ENCODE measurements at regions not wholly inside any gene's neighbourhood (a gene's known extent, or its start where the extent isn't known, plus 50 kb on each side); places are given as distances from the start of the nearest gene placed in this dataset.

DNA sequence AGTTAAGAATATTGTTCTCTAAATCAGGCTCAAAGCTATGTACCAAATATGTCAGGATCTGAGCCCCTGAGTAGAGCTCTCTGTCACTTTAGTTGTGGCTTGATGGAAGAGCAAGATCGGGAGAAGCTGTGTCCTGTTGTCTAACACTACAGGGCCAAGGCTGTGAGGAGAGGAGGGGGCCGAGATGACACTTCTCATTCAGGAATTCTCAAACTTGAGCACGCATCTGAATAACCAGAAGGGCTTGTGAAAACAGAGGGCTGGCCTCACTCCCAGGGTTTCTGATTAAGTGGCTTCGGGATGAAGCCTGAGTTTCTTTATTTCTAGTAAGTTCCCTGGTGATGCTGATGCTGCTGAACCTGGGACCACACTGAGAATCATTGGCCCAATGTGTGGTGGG is 209.2 kb upstream of the DAB1 start:
- Histone ChIP-seq H3K4me2 (ENCODE audit: control insufficient read depth, insufficient read depth) (no peak overlapping the region), H3K36me3 (ENCODE audit: control insufficient read depth in 2 of 2, insufficient read depth in 2 of 2, low read length in 1 of 2) (no peaks in the 10 kb centered on the region), H3K79me2 (ENCODE audit: control insufficient read depth, insufficient read depth, low read length) (no peaks in the 10 kb centered on the region), H4K20me1 (ENCODE audit: control insufficient read depth, insufficient read depth) (no peaks in the 10 kb centered on the region), H3K4me1 (ENCODE audit: control insufficient read depth, insufficient read depth, low read length) (no peaks in the 10 kb centered on the region), H2AFZ (ENCODE audit: control insufficient read depth, low read depth, low read length) (no peak overlapping the region), H3K27me3 (replicated peaks in 1 of 2; ENCODE audit: control insufficient read depth in 2 of 2, insufficient read depth in 2 of 2, low read length in 1 of 2) (peaks cover 0 to 2% of the 10 kb centered on the region in 2 experiments; a peak in 1 of 4 replicates), H3K9me3 (replicated peaks; ENCODE audit: control insufficient read depth, insufficient read depth, low read length) (no peaks in the 10 kb centered on the region), H3K9ac (ENCODE audit: control insufficient read depth, insufficient read depth, low read length) (no peak overlapping the region), H3K4me3 (no peak overlapping the region), H3K27ac (ENCODE audit: control insufficient read depth, insufficient read depth) (no peak overlapping the region)
- FAIRE-seq (no peak), DNase-seq (ENCODE audit: low read depth, low spot score) (no peak), ATAC-seq (no peak)
- ChIA-PET RAD21 (ENCODE audit: unreplicated experiment) (no interaction called here), CTCF (no interaction called here), POLR2A (no interaction called here), SMC1A (ENCODE audit: uncharacterized antibody, unreplicated experiment) (no interaction called here)
- in situ Hi-C loops (cut with MboI): no loop called here
- TF ChIP-seq, protein P1, sequence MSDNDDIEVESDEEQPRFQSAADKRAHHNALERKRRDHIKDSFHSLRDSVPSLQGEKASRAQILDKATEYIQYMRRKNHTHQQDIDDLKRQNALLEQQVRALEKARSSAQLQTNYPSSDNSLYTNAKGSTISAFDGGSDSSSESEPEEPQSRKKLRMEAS (IDR thresholded peaks at IDR 0.05; ENCODE audit: low read depth, low read length): no peak
- TF ChIP-seq STAT3 (IDR thresholded peaks at IDR 0.05; ENCODE audit: low read depth, low read length) (no peak), KAT2A (conservative IDR thresholded peaks at IDR 0.05; ENCODE audit: control insufficient read depth, low read depth, low read length) (no peak), TARDBP (IDR thresholded peaks at IDR 0.05; ENCODE audit: borderline replicate concordance) (no peak), SMC3 (IDR thresholded peaks at IDR 0.05; ENCODE audit: borderline replicate concordance, low read length) (no peak), YBX1 (IDR thresholded peaks at IDR 0.05) (no peak), HCFC1 (IDR thresholded peaks at IDR 0.05; ENCODE audit: low read length) (no peak), JUNB (IDR thresholded peaks at IDR 0.05) (no peak), NRF1 (conservative IDR thresholded peaks at IDR 0.05; ENCODE audit: low read depth, low read length) (no peak), EZH2 (IDR thresholded peaks at IDR 0.05; ENCODE audit: borderline replicate concordance, control insufficient read depth, low read depth, low read length) (no peak)
- TF ChIP-seq, protein P2, sequence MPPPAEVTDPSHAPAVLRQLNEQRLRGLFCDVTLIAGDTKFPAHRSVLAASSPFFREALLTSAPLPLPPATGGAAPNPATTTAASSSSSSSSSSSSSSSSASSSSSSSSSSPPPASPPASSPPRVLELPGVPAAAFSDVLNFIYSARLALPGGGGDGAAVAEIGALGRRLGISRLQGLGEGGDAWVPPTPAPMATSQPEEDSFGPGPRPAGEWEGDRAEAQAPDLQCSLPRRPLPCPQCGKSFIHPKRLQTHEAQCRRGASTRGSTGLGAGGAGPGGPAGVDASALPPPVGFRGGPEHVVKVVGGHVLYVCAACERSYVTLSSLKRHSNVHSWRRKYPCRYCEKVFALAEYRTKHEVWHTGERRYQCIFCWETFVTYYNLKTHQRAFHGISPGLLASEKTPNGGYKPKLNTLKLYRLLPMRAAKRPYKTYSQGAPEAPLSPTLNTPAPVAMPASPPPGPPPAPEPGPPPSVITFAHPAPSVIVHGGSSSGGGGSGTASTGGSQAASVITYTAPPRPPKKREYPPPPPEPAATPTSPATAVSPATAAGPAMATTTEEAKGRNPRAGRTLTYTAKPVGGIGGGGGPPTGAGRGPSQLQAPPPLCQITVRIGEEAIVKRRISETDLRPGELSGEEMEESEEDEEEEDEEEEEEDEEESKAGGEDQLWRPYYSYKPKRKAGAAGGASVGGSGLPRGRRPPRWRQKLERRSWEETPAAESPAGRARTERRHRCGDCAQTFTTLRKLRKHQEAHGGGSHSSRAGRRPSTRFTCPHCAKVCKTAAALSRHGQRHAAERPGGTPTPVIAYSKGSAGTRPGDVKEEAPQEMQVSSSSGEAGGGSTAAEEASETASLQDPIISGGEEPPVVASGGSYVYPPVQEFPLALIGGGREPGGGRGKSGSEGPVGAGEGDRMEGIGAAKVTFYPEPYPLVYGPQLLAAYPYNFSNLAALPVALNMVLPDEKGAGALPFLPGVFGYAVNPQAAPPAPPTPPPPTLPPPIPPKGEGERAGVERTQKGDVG (CRISPR knock-in tag; IDR thresholded peaks at IDR 0.05): no peak
- TF ChIP-seq, protein P3, sequence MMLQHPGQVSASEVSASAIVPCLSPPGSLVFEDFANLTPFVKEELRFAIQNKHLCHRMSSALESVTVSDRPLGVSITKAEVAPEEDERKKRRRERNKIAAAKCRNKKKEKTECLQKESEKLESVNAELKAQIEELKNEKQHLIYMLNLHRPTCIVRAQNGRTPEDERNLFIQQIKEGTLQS (IDR thresholded peaks at IDR 0.05; ENCODE audit: borderline replicate concordance, extremely low read depth, low read depth, low read length): no peak
- no TSS peak for BruUV-seq (replicated peaks)
- WGBS (ENCODE audit: insufficient coverage, insufficient replicate concordance, low lambda C conversion rate, missing lambda C conversion rate): 2% methylated on average over 4 of the region's 4 CpGs
- intact Hi-C loops (cut with micrococcal nuclease; ENCODE audit: unreplicated experiment): no loop called here

Measured in GM12878 (cell line).